DMS 273 treated with DMSO at 0.1 percent for 48 hours (cell line): ENCODE measurements at regions not wholly inside any gene's neighbourhood (a gene's known extent, or its start where the extent isn't known, plus 50 kb on each side); places are given as distances from the start of the nearest gene placed in this dataset.

ENCODE experiments used
- DNase-seq: peaks from one replicate; lab custom pipeline; 2025; lab: John Stamatoyannopoulos, UW

DNA sequence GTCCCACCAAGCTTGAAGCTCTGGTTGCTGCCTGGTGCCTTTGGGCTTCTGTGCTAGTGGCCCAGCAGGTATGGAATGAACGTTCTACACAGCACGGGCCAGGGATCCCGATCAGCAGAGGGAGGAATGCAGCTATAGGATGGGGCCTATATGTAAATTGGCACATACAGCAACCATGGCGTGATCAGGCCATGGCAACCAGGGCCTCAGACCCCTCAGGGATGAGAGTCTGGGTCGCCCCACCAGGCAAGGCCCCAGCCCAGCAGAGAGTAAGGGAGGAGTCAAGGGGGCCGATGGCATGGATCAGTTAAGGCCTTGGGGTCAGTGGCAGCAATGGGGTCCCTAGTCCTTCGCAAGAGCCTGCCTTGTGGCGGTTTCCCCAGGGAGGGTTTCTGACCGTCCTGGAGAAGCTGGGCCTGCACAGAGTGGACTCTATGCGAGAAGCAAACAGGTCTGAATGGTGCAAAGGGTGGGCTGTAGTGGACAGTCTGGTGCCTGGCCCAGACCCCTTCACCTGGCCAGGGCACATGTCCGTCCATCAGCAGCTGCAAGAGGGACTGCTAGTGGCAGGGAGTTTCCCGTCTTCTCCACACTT lies 98.2 kb upstream of the SLC22A11 start:
- DNase-seq = no peak

DNA sequence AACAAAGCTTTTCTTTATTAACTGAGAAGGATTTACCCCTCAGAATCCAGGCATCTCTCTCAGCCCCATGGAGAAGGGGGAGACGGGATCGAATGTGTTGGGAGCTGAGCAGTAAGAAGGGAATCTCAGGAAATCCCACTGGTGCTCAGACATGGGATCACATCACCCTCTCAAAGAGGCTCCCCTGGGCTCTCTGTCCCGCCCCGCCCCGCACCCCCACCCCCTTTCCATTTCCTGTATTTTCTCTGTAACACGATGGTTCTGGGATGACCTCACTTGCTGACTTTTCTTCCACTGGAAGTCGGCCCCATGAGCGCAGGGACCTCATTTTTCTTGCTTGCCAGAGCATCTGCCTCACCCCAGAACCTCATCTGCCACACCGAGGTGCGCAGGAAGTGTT lies 96.7 kb upstream of the SLC22A11 start:
- DNase-seq = no peak

DNA sequence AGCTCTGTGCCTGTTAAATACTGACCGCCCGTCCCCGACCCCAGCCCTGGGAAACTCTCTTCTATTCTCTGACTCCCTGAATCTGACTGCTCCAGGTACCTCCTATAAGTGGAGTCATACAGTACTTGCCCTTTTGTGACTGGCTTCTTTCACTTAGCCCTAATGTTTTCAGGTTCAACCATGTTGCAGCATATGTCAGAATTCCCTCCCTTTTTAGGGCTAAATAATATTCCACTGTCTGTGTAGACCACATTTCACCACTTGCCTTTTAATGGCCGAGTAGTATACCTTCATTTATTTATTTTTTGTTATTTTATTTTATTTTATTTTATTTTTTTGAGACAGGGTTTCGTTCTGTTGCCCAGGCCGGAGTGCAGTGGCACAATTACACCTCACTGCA lies 96.1 kb upstream of the SLC22A11 start:
- no peak for DNase-seq

DNA sequence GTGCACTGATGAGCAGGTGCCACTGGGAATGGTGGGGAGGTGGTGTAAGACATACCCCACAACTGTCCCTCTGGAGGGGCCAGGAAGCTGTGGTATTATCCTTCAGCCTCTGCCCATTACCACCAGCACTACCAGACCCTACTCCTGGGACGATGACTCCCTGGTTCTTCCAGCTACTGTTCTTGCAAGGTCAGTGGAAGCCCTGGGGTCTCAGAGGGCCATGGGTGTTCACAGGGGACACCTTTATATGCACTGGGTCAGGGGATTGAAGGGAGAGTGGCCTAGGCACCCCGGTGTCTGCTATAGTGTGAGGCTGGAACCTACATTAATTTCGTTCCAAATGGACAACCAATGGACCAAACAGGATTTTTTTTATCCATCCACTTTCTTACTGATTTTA lies 94.7 kb upstream of the SLC22A11 start:
- DNase-seq = no peak

DNA sequence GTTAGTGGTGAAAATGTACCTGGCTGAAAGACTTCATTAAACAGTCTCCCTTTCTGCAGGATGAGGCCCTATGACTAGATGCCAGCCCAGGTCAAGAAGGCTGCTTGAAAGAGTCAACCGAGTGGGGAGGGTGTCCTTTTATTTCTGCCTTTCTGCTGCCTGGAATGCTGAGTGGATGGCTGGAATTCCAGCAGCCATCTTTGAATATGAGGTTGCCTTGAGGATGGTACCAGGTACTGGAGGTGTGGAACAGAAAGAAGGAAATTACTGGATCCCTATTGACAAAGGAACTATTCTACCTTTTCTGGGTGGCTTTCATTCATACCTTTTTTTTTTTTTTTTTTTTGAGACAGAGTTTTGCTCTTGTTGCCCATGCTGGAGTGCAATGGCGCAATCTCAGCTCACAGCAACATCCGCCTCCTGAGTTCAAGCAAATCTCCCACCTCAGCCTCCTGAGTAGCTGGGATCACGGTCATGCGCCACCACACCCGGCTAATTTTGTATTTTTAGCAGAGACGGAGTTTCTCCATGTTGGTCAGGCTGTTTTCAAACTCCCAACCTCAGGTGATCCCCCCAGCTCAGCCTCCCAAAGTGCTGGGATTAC lies 89.5 kb upstream of the SLC22A11 start:
- no peak for DNase-seq

DNA sequence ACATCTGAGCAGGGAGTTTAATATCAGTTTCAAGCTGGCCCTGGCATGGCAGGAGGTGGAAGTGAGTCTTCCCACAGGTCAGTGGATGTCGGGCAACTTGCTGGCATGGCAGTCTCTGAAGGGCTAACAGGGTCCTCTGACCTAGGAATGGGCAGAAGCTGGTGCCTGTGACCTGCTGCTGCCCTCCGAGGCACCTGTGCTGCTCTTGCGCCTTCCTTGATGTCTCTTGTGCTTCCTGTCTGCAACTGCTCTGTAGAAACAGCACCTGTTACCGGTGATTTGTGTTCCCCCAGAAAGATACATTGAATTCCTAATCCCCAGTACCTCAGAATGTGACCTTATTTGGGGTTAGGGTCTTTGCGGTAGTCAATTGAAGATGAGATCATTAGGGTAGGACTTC lies 86.5 kb upstream of the SLC22A11 start:
- no peak for DNase-seq

DNA sequence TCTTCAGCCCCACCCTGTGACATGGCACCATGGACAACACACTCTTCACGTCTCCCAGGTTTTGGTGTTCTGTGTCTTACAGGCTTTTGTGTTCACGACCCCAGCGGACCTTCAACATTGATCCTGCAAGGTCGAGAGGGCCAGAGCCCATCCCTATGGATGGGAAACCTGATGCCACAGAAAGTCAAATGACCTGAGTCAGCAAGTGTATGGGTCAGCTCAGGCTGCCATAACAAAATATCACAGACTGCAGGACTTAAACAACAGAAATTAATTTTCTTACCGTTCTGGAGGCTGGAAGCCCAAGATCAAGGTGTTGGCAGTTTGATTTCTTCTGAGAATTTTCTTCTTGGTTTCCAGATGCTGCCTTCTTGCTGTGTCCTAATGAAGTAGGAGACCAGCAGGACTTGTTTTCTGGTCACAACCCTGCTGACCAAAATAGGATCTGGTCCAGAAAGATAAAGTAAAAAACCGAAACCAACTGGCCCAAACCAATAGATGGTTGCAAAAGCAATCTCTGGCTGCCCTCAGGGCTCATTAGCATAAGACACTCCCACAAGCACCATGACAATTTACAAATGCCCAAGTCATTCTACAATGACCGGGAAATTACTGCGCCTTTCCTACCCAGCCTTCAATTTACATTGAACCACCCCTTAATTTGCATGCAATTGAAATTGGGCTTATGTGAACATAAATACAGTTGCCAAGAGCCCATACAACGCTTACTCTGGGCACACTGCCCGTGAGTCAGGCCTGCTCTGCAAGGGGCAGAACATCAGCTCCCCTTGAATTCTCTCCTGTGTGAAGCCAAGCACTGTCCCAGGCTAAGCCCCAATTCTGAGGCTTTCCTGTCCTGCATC lies 82.9 kb upstream of the SLC22A11 start:
- DNase-seq = no peak

DNA sequence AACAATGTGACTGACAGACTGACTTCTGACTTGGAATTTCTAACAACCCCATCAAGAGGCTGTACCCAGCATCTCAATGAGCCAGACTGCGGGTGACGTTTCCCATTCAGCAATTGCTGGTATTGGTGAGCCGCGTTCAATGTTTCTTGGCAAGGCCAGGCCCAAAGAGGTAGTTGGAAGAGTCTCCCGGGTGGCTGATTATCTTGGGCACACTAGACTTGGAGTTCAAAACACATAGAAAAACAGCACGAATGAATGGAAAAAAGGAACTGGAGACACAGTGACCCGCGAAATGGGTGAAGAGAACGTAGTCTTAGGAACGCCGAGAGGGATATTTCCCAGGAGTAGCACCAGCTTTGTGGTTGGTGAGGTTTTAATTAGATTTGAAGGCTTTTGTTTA lies 81.1 kb upstream of the SLC22A11 start:
- DNase-seq = no peak

DNA sequence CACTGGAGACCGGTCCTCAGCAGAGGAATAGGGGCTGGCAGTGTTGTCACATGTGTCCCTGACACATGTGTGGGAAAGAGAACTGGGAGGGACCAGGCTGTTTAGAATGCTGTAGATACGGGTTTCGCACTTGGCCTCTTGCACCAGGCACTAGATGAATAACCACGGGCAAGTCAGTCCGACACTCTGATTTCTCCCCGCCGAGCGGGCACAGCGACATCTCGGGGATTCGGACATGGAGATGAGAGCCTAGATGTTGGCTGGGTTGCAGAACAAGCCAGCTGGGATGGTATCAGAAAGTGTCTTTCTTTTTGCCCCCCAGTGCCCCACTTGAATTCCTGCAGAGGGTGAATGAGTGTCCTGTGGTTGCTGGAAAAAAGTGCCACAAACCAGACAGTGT lies 80.6 kb upstream of the SLC22A11 start:
- DNase-seq = no peak

DNA sequence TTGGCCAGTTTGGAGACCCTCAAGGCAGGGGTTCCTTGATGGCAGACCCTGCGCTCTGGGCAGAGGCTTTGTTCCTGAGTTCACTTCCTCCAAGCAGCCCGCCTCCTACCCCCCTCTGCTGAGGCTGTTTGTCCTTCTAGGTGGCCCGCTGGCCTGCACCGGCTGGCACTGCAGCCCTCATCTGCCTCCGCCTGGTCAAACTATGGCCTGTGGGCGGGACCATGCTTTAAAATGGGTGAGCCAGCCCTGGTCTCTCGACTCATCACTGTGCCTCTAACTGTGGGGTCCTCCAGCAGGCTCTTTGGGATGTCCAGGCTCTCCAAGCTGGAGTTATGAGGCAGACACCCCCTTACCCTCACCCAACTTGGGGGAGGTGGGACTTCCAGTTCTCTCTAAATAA lies 78.9 kb upstream of the SLC22A11 start:
- no peak for DNase-seq

DNA sequence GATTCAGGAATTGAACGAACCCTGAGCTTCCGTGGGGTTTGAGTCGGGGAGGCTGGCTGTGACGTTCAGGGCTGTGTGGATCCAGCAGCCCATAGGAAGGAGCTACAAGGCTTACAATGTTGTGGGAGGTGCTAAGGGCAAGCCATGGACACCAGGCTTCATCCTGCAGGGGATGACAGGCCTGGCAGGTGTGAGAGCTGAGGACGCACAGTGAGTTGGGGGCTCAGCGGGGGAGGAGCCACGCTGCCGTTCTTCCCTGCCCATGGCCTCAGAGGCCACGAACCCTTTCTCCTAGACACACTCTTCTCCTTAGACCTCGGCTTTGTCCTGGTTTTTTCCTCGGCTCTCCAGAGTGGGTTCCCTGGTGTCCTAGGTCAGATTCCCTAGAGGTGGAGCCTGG lies 78.1 kb upstream of the SLC22A11 start:
- no peak for DNase-seq

DNA sequence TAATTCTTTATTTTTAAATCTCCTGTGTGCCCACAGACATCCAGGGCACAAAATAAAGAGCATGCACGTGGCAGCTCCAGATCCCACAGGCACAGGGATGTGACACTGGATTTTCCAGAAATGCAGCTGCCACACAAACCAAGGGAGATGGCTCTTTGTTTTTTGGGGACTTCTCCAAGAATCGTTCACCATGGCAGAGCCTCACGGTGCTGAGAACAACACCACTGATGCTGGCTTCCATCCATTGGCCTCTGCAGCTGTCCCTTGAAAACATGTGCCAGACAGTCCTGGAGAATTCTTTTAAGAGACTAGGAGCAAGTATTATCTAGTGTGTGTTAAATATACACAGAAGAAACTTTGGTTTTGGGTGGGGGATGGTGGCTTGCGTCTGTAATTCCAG lies 73.2 kb upstream of the SLC22A11 start:
- no peak for DNase-seq

DNA sequence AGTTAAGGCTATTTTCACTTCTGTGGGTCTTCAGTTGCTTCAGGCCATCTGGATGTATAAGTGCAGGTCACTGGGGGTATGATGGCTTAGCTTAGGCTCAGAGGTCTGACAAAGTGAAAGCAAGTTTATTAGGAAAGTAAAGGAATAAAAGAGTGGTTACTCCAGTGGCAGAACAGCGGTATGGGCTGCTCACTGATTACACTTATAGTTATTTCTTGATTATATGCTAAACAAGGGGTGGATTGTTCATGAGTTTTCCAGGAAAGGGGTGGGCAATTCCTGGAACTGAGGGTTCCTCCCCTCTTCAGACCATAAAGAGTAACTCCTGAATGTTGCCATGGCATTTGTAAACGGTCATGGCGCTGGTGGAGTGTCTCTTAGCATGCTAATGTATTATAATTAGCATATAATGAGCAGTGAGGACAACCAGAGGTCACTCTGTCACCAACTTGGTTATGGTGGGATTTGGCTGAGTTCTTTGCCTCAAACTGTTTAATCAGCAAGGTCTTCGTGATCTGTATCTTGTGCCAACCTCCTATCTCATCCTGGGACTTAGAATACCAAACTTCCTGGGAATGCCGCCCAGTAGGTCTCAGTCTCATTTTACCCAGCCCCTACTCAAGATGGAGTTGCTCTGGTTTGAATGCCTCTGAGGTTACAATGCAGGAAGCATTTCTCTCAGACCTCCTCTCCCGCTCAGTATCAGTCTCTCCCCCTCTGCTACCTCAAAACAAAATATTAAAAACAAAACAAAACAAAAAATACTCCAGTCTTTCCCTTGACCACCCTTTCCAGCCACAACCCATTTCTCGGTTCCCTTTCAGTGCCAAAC lies 71.3 kb upstream of the SLC22A11 start:
- DNase-seq = no peak

DNA sequence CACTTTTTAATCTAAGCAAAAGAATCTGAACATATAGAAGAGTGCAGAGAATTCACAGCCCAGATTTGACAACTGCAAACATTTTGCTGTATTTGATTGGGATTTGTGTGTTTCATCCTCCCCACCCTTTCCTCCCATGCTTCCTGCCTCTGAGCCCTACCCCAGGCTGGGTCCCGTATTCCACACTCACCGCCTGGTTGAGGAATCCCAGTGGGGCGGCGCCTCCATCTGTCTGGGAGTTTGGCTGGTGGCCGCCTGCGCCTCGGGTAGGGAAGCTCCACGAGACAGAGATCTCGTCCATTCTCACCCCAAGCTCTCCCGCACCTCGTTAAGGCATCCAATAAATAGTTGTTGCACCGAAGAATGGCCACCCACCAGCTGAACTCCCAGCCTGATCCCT lies 70.7 kb upstream of the SLC22A11 start:
- no peak for DNase-seq

DNA sequence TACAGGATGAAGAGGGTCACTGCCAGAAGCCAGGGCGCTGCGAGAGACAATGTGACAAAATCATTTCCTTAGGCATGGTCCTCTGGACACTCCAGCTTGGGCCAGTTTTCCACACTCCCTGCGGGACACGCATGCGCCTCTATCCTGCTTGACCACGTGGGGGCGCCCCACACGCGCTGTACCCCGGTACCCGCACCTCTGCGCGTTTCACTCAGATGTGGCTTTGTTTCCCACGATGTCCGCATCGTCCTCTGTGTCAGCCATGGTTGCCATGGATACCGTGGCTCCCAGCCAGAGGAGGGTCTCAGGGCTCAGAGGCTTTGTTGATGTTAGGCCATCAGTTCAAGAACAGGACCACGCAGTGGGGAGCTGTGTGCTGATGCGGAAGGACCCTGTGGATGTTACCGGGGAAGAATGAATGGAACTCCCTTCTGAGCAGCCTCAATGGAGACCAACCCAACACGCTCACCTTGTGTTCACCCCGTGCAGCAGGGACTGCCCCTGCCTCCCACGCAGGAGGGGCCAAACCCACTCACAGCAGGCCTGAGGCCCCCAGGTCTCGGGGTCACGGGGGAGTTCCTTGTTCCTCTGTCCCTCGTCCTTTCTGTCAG lies 65.8 kb upstream of the SLC22A11 start:
- no peak for DNase-seq

DNA sequence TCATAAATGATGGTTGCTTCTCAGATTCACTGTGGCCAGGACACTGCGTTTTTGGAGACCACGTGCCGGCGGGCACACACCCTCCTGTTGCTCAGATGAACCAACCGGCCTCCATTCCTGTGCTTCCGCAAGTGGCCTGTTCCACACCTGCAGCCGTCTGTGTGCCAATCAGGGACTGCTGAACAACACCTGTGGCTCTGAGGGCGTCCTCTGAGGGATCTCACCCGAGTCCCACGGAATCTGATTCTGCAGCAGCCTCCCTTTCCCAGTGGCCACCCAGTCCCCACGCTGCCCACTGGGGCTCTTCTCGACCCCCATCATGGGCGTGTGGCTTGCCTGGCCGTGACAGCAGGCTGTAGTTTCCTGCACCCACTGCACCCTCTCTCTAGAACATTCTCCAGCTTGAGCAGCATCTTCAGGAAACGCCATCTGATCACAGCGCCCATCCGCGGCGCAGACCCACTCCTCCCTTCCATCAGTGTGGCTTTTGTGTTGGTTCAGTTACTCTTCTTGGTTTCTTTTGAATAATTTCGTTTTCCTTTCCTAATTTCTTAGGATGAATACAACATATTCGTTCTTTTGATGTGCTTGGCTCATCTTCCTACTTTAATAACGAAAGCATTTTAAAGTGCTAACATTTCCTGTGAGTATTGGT lies 65.1 kb upstream of the SLC22A11 start:
- DNase-seq = no peak

DNA sequence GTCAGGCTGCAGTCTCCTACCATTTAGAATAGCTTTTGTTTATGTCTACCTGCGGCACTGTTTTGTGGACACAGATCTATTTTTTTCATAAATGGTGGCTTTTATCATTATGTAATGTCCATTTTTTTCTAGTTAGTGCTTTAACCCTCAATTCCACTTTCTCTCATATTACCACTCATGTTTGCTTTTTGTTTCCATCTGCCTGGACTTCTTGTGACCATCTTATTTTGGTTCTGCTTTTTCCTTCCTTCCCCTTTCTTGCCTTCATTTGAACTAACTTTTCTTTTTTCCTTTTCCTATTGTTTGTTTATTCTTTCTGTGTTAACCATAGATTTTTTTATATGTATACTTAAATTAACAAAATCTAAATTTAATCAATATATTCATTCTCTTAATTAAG lies 63.2 kb upstream of the SLC22A11 start:
- DNase-seq = no peak

DNA sequence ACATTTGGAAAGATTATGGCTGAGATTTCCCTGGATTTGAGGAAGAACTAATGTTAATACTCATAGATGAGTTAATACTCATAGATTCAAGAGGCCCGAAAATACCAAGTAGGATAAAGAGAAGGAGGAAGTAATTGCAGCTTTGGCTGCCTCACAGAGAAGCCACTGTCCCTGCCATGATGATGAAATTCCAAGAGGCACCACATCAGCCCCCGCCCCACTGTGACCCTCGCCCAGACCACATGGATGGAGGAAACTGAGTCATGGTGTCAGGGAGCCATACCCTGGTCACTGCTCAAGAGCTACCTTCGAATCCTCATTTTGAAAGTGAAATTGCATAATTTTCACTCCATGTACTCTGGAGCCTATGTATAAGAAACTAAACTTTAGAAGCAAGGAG lies 57.6 kb upstream of the SLC22A11 start:
- no peak for DNase-seq

DNA sequence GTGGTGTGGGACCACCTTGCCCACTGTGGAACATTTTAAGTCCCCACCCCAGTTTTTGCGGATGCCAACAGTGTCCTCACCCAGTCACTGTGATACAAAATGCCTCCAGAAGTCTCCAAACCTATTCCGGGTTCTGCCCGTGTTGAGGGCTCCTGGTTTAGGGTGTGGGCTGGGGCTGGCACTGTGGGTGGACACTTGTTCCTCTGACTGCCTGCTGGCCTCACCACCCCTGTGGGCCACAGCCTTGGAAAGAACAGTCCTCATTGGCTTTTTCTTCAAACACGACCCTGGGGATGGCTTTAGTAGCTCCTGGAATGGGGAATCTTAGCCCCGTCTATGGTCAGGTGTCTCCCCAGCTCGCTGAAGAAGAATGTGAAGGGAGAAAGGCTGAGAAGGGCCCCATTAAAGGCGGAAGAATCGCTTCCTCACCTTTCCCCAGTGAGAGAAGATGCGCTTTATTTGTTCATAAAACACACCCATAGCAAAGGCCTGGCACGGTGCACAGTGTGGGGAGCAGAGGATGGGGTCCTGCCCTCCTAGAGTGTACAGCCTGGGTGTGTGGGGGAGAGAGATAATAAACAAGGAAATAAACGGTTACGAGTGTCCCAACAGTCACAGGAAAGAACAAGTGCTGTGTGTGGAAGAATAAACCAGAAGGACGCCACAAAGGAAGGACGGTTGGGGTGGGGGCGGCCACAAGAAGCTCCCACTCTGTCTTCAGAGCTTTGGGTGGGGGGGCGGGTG lies 56.3 kb upstream of the SLC22A11 start:
- DNase-seq = no peak

DNA sequence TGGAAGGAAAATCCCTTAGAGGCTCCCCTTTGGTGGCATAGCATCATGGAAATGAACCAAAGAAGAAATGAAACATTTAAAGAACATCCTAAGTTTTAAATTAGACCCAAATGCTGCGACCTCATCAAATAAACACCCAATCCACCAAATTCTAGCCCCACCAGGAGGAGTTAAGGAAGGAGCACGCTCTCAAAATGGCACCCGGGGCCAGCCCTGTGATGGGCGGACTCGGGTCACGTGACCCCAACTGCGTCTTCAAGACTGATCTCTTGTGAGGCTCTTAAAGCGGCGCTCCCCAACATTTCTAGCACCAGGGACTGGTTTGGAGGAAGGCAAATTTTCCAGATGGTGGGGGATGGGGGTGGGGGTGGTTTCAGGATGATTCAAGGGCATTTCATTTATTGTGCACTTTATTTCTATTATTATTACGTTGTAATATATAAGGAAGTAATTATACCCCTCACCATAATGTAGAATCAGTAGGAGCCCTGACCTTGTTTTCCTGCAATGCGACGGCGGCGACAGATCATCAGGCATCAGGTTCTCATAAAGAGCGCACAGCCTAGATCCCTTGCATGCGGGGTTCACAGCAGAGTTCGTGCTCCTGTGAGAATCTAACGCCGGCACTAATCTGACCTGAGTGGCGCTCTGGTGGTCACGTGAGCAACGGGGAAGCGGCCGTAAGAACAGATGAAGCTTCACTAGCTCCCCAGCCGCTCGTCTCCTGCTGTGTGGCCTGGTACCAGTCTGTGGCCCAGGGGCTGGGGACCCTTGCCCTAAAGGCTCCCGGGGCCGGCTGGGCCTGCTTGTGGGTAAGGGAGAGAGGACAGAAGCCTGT lies 55.3 kb upstream of the SLC22A11 start:
- DNase-seq = no peak
